Progenitor cell of endocrine pancreas (in vitro differentiated cells): ENCODE measurements at regions not wholly inside any gene's neighbourhood (a gene's known extent, or its start where the extent isn't known, plus 50 kb on each side); places are given as distances from the start of the nearest gene placed in this dataset.

Experiments
- DNase-seq: peaks from one replicate; pipeline ENCODE4 v3.0.0; 2021; ENCODE audit warnings: low spot score; ENCODE audit not compliant: unreplicated experiment
- H3K27ac Mint-ChIP-seq: 2 replicates; pipeline ENCODE4 v1.8.0; 2021; ENCODE audit warnings: mild to moderate bottlenecking, moderate library complexity, mixed read lengths
- H3K27me3 Mint-ChIP-seq: 2 replicates; pipeline ENCODE4 v1.8.0; 2021; ENCODE audit warnings: mixed read lengths
- H3K36me3 Mint-ChIP-seq: 2 replicates; pipeline ENCODE4 v1.8.0; 2022; ENCODE audit warnings: mixed read lengths; ENCODE audit not compliant: insufficient read depth
- H3K4me1 Mint-ChIP-seq: 2 replicates; pipeline ENCODE4 v1.8.0; 2021; ENCODE audit warnings: low read depth, mixed read lengths
- H3K4me3 Mint-ChIP-seq: 2 replicates; pipeline ENCODE4 v1.8.0; 2021; ENCODE audit warnings: low read depth, mild to moderate bottlenecking, moderate library complexity, mixed read lengths
- H3K9me3 Mint-ChIP-seq: 2 replicates; pipeline ENCODE4 v1.8.0; 2021; ENCODE audit warnings: low read depth, mixed read lengths
- CTCF ChIP-seq: fragments of 200-600 bp; sonication (generic); IDR thresholded peaks from one replicate; pipeline ENCODE4 v1.5.0; 2021; ENCODE audit warnings: antibody characterized with exemption, mild to moderate bottlenecking; ENCODE audit not compliant: unreplicated experiment

DNA sequence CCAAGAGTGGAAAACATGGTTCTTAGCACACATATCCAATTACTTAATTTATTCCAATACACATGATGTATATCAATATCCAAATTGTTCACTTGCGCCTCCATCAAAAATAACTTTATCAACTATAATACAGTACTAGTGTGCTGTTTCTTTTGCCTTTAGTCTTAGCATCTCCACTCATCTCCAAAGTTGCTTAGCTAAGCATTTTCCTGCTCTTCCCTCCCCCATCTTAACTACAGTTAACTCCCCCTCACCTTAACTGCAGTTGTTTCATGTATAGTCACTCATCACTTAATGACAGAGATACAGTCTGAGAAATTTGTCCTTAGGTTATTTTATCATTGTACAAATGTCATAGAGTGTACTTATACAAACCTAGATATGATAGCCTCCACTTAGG is 705.2 kb upstream of the LINC00305 start:
- Mint-ChIP-seq H3K9me3 (peaks cover 4% of the 10 kb centered on the region), H3K4me3 (no peak overlapping the region), H3K27ac (no peak overlapping the region), H3K36me3 (no peaks in the 10 kb centered on the region), H3K27me3 (no peaks in the 10 kb centered on the region), H3K4me1 (no peaks in the 10 kb centered on the region)
- no peak for DNase-seq
- no peak for TF ChIP-seq CTCF

DNA sequence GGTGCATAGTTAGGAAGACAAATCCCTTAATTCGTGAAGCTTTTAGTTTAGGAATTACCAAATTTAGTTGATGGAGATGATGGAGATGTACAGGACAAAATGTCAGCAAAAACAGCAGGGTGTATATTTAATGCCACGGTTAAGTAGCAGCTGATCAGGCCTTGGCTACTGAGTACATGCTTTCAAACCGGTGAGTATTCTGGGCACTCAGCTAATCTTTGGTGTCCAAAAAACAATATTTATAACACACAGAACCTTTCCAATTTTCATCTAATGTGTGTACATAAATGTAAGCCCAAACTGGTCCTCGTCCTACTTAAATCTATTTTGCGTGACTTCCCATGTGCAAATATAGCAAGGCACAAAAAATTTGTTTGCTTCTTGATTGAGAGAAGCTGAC is 703.4 kb upstream of the LINC00305 start:
- H3K4me1 Mint-ChIP-seq, result no peaks in the 10 kb centered on the region
- no peaks in the 10 kb centered on the region for H3K27me3 Mint-ChIP-seq
- no peak overlapping the region for H3K27ac Mint-ChIP-seq
- H3K36me3 Mint-ChIP-seq, result no peaks in the 10 kb centered on the region
- no peak for TF ChIP-seq CTCF
- H3K9me3 Mint-ChIP-seq, result peaks cover 10% of the 10 kb centered on the region
- no peak overlapping the region for H3K4me3 Mint-ChIP-seq
- DNase-seq, result no peak

GRCh38 chr18:64851726-64852125 is 702.8 kb upstream of the LINC00305 start:
- no peaks in the 10 kb centered on the region for H3K4me1 Mint-ChIP-seq
- peaks cover 3% of the 10 kb centered on the region for H3K36me3 Mint-ChIP-seq
- no peak for TF ChIP-seq CTCF
- H3K4me3 Mint-ChIP-seq, result no peak overlapping the region
- H3K27me3 Mint-ChIP-seq, result no peaks in the 10 kb centered on the region
- peaks cover 16% of the 10 kb centered on the region for H3K9me3 Mint-ChIP-seq
- DNase-seq, result no peak
- no peak overlapping the region for H3K27ac Mint-ChIP-seq

DNA sequence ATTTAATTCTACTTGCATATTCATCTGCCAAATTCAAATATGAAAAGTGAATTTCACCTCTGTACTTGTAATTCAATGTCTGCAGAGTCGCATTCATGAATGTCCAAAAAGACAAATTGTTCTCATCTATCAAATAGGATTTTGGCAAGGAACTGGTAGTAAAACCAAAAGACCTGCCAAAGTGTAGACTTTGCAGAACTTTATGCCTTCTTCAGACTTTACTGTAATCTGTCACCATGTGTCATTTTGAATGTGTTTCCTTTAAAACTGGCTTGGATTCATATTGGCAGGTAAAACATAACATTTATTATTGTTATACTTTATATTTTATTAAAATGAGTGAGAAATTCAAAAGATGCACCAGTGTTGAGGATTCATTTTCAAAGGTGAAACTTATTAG is 701.9 kb upstream of the LINC00305 start:
- peaks cover 3% of the 10 kb centered on the region for H3K36me3 Mint-ChIP-seq
- H3K9me3 Mint-ChIP-seq, result peaks cover 21% of the 10 kb centered on the region
- no peak for TF ChIP-seq CTCF
- no peaks in the 10 kb centered on the region for H3K4me1 Mint-ChIP-seq
- no peak overlapping the region for H3K4me3 Mint-ChIP-seq
- no peaks in the 10 kb centered on the region for H3K27me3 Mint-ChIP-seq
- H3K27ac Mint-ChIP-seq, result no peak overlapping the region
- no peak for DNase-seq

- H3K4me3 Mint-ChIP-seq, result peak overlapping the region; percentile 18
- peaks cover 9% of the 10 kb centered on the region for H3K9me3 Mint-ChIP-seq
- H3K27me3 Mint-ChIP-seq, result no peaks in the 10 kb centered on the region
- no peaks in the 10 kb centered on the region for H3K36me3 Mint-ChIP-seq
- peaks cover 17% of the 10 kb centered on the region for H3K4me1 Mint-ChIP-seq
- no peak for TF ChIP-seq CTCF
- peak overlapping the region; percentile 94 for H3K27ac Mint-ChIP-seq
- no peak for DNase-seq
Observed at GRCh38 chr18:64840911-64841701, 692.2 kb upstream of the LINC00305 start.
